Fibroblast of upper back skin (primary cell): ENCODE measurements at regions not wholly inside any gene's neighbourhood (a gene's known extent, or its start where the extent isn't known, plus 50 kb on each side); places are given as distances from the start of the nearest gene placed in this dataset.
"Not testable (repeated sequence)": the region's sequence is repeated elsewhere in the genome, so short reads cannot be mapped to it uniquely, and the experiment has no call there.

Experiments used
- DNase-seq: peaks from one replicate; pipeline ENCODE4 v3.0.0-alpha.2; 2013

DNA sequence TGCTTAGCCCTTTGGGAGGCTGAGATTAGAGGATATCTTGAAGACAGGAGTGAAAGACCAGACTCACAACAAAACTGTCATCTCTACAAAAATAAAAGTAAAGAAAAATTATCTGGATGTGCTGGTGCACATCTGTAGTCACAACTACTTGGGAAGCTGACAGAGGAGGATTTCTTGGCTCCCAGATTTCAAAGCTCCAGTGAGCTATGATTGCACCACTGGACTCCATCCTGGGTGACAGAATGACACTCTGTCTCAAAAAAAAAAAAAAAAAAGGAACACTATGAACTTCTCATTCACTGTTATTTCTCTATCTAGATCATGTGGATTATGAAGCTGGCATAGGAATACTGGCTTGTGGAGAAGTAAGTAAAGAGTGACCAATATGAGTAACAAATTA lies 1400.0 kb downstream of the CDY2B start:
- DNase-seq: no peak

GRCh38 chrY:16474053-16474452 lies 1406.0 kb downstream of the CDY2B start:
- DNase-seq: no peak

GRCh38 chrY:16454799-16455198 lies 1425.2 kb downstream of the CDY2B start:
- DNase-seq: no peak

GRCh38 chrY:16446152-16446551 lies 1433.9 kb downstream of the CDY2B start:
- no peak for DNase-seq

DNA sequence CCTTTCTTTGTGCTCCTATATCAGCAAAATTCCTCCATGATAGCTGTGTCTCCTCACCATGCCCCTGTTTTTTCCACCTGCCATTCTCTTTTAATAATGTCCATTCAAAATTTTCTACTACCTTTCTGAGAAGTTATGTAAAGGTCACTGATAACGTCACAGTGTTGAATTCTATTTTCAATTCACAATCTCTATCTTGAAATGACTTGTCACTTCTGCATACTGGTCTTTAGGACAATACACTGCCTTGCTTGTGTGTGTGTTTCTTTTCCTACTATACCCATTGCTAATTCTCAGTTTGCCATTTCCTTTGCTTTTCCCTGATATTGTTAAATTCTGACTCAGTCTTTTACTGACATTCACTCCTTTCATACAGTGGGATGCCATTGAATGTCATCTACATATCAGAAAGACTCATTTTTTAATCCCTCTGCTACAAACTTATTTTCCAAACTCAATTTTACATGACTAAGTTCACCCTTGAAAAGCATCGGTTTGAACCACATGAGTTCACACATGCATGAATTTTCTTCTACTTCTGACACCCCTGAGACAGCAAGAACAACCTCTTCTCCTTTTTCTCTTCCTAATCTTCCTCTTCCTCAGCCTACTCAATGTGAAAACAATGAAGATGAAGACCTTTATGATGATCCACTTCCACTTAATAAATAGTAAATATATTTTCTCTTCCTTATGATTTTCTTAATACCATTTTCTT lies 1470.7 kb downstream of the CDY2B start:
- not testable (repeated sequence) for DNase-seq

- DNase-seq: not testable (repeated sequence)
These were observed 1500.6 kb downstream of the CDY2B start for GRCh38 chrY:16379458-16379857.

GRCh38 chrY:16341592-16341991 lies 1538.4 kb downstream of the CDY2B start:
- DNase-seq: not testable (repeated sequence)

DNA sequence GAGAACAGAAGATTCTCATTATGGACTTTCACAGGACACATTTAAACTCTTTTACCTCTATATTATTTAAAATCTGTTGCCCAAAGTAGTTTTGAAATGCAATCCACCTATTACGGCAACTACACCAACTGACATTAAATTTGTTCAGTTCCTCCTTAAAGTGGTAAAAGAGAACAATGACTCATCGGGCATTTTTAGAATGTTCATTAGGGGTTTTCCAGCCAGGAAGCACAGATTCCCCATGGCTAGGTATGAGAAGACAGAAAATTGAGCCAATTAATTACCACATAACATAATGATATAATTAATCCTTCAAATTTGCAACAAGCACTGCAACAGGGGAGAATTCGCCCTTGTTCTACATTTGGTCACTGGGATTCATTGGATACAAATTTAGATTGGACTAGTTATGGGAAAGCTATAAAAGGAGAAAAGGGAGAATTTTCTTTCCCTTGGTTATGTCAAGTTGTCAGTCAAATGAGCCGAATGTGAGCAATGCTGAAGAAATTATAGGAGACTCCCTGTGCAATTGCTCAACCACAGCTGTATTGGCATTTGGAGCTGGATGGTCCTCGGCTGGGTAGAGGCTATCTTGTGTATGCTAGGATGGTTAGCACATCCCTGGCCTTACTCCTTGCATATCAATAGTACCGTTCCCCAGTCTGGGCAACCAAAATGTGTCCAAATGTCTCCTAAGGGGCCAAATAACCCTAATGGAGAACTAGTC lies 1549.8 kb downstream of the CDY2B start:
- not testable (repeated sequence) for DNase-seq

DNA sequence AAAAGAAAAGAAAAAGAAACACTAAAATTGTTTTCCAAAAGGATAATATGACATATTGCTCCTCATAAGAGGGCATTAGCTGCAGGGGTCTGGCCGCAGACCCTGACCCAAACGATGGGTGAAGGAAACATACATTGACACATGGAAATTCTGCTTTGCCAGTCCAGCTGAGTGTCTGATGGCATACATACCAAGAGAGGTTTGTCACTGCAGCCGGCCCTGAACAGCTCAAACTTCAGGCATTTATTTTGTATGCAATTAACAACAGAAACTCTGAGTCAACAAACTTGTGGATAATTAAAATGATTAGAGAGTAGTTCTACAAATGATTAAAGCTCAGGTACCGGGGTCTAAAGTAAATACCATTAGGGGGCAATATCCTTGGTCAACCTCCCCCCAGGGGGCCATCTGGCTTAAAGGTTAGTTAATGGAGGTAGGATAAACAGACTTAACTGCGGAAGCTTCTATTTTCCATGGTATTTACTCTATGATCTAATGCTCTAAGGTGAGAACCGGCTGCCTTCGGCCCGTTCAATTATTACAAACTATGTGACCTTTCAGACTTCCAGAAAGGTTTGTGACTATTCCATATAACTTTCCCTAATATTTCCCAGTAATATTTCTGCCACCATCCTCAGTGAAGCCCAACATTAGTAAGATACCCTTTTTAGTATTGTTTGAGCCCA lies 1550.7 kb downstream of the CDY2B start:
- DNase-seq: not testable (repeated sequence)
